HG03108 (cell line): ENCODE measurements at regions not wholly inside any gene's neighbourhood (a gene's known extent, or its start where the extent isn't known, plus 50 kb on each side); places are given as distances from the start of the nearest gene placed in this dataset.

ENCODE experiments used
- ATAC-seq: cut with Tn5 transposase; IDR thresholded peaks from one replicate; pipeline ENCODE4 v1.9.1; 2021; ENCODE audit warnings: moderate library complexity; ENCODE audit not compliant: unreplicated experiment

- no peak for ATAC-seq
Observed at GRCh38 chr2:217107480-217107879, 247.6 kb upstream of the TNP1 start.

GRCh38 chr2:217106650-217107014 is 246.8 kb upstream of the TNP1 start:
- no peak for ATAC-seq

GRCh38 chr2:217105733-217106649 is 246.1 kb upstream of the TNP1 start:
- no peak for ATAC-seq

GRCh38 chr2:217103752-217104545 is 244.1 kb upstream of the TNP1 start:
- no peak for ATAC-seq

- ATAC-seq: no peak
Observed at GRCh38 chr2:217102956-217103355, 243.1 kb upstream of the TNP1 start.

- peak; percentile 76 for ATAC-seq
Observed at GRCh38 chr2:217101972-217102371, 242.1 kb upstream of the TNP1 start.

- ATAC-seq: no peak
Observed at GRCh38 chr2:217099561-217099960, 239.7 kb upstream of the TNP1 start.

- no peak for ATAC-seq
Observed at GRCh38 chr2:217098435-217098834, 238.6 kb upstream of the TNP1 start.

GRCh38 chr2:217097346-217097745 is 237.5 kb upstream of the TNP1 start:
- no peak for ATAC-seq

GRCh38 chr2:217096474-217097225 is 236.8 kb upstream of the TNP1 start:
- no peak for ATAC-seq

GRCh38 chr2:217095511-217096205 is 235.8 kb upstream of the TNP1 start:
- no peak for ATAC-seq

- ATAC-seq: no peak
Observed at GRCh38 chr2:217092710-217093379, 233.0 kb upstream of the TNP1 start.

GRCh38 chr2:217091531-217091930 is 231.7 kb upstream of the TNP1 start:
- ATAC-seq: no peak

- no peak for ATAC-seq
Observed at GRCh38 chr2:217090884-217091283, 231.0 kb upstream of the TNP1 start.

- ATAC-seq: peak; percentile 73
Observed at GRCh38 chr2:217090024-217090473, 230.2 kb upstream of the TNP1 start.

- ATAC-seq: no peak
Observed at GRCh38 chr2:217086718-217087117, 226.9 kb upstream of the TNP1 start.

- ATAC-seq: peak; percentile 24
Observed at GRCh38 chr2:217086038-217086522, 226.2 kb upstream of the TNP1 start.

GRCh38 chr2:217085543-217085942 is 225.7 kb upstream of the TNP1 start:
- ATAC-seq: no peak

- no peak for ATAC-seq
Observed at GRCh38 chr2:217081799-217082198, 221.9 kb upstream of the TNP1 start.

GRCh38 chr2:217079165-217079564 is 219.3 kb upstream of the TNP1 start:
- no peak for ATAC-seq
